RWPE1 (cell line): ENCODE measurements at regions not wholly inside any gene's neighbourhood (a gene's known extent, or its start where the extent isn't known, plus 50 kb on each side); places are given as distances from the start of the nearest gene placed in this dataset.

Experiments used
- CTCF ChIA-PET: fragments of 350-600 bp; sonication (Branson Sonifier 250); formaldehyde crosslinking; extraction: SDS; loops from one replicate; lab custom pipeline; 2021; lab: Yijun Ruan, JAX
- POLR2A ChIA-PET: fragments of 400-600 bp; formaldehyde crosslinking; extraction: SDS; loops from one replicate; lab custom pipeline; 2020; ENCODE audit warnings: antibody characterized with exemption; ENCODE audit not compliant: low non-redundant PET; lab: Yijun Ruan, JAX
- DNase-seq: peaks from one replicate; pipeline ENCODE4 v3.0.0; 2012; ENCODE audit warnings: low spot score
- H3K27ac ChIP-seq: fragments of 450-650 bp; 2 replicates; pipeline ENCODE4 v1.5.1; 2017
- TF ChIP-seq, protein P1 (sequence below): fragments of 450-650 bp; conservative IDR thresholded peaks from 2 replicates; pipeline ENCODE4 v1.5.1; 2017; ENCODE audit warnings: low read depth, mild to moderate bottlenecking

DNA sequence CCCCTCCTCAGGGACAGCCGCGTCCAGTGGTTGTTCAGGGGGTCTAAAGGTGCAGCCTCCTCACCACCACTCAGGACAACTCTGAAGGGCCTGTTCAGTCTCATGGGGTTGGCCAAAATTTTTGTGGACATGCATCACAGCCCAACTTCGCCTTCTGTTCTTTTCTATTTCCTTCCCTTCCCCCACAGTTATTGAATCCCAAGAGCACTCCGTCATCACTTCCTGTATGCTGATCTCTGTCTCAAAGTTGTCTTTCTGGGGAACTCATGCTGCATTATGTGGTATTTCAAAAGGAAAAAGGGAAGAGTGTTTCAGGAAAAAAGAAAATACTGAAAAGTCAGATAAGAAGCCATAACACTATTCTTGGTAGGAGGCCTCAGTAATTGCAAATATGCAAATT, 355.4 kb downstream of the CAAP1 start:
- ChIA-PET CTCF (no interaction called here), POLR2A (no interaction called here)
- DNase-seq, result no peak
- TF ChIP-seq, protein P1, sequence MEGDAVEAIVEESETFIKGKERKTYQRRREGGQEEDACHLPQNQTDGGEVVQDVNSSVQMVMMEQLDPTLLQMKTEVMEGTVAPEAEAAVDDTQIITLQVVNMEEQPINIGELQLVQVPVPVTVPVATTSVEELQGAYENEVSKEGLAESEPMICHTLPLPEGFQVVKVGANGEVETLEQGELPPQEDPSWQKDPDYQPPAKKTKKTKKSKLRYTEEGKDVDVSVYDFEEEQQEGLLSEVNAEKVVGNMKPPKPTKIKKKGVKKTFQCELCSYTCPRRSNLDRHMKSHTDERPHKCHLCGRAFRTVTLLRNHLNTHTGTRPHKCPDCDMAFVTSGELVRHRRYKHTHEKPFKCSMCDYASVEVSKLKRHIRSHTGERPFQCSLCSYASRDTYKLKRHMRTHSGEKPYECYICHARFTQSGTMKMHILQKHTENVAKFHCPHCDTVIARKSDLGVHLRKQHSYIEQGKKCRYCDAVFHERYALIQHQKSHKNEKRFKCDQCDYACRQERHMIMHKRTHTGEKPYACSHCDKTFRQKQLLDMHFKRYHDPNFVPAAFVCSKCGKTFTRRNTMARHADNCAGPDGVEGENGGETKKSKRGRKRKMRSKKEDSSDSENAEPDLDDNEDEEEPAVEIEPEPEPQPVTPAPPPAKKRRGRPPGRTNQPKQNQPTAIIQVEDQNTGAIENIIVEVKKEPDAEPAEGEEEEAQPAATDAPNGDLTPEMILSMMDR, result no peak
- H3K27ac ChIP-seq, result no peak overlapping the region

DNA sequence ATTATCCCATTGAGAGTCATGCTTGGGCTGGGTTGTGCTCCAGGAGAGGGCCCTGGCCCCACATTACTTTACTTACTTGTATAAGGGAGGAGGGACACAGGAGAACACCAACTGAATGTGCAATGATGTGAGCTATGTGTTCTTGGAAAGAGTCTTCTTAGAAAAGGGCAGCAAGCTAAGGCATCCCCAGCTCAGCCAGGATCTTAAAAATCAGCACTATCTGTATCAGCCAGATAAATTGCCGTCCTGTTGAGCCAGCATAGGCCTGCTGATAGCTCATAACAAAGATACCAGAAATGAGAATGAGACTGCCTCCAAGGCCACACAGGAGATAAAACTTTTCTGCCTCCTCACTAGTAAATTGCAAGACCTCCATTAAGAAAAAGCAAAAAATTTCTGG, 357.5 kb downstream of the CAAP1 start:
- CTCF ChIA-PET, result no interaction called here
- H3K27ac ChIP-seq, result no peak overlapping the region
- DNase-seq, result no peak
- TF ChIP-seq, protein P1, result no peak
- POLR2A ChIA-PET, result no interaction called here

DNA sequence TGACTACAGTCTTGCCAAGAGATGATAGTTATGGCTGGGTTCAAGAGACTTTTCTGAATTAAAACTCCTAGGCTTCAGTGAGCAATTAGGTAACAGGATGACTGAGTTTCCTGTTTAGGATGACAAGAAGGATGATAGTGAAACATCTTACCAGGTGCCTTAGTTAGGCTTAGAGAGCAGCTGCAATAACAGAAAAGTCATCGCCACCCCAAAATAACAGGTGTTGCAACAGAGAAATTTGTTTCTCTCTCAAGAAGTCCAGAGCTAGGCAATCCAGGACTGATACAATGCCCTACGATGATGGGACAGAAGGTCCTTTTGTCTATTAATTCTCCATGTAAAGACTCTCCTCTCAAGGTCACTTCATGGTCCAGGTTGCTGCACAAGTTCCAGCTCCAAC, 361.8 kb downstream of the CAAP1 start:
- DNase-seq, result no peak
- TF ChIP-seq, protein P1, result no peak
- ChIA-PET CTCF (no interaction called here), POLR2A (no interaction called here)
- H3K27ac ChIP-seq, result no peak overlapping the region

DNA sequence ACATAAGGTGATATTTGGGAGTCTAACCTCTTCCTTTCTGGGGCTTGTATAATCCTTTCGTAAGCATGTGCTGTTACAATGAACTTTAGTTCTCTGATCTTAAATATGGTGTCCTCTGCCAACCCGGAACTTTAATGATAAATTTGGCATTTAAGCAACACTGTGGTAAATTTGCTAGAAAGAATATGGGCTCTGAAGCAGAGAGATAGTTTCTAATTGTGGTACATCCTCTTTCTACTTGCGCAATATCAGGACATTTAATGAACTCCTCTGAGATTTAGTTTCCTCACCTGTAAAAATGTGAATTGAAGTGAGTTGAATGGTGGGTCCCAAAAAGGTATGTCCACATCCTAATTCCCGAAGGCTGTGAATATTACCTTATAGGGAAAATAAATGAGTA, 364.7 kb downstream of the CAAP1 start:
- TF ChIP-seq, protein P1, result no peak
- ChIA-PET CTCF (no interaction called here), POLR2A (no interaction called here)
- no peak for DNase-seq
- no peak overlapping the region for H3K27ac ChIP-seq

DNA sequence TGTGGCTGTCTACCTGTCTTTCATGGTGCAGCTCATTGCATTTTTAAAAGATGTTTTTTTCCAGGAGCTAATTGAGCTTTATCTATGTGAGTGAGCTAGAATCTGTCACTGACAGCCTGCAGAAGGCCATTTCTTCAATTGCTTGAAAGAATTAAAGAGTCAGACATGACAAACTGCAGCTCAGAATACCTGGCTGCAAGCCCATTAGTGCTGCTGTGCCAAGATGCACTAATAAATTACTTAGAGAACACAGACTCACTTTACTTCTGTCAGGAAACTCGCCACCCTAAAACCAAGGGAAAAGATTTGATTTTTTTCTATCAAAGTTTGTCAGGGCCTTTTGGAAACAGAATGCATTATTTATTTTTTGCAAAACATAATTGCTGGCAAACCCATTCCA, 368.3 kb downstream of the CAAP1 start:
- TF ChIP-seq, protein P1, result no peak
- CTCF ChIA-PET, result interaction anchor here (0.6 kb wide), 1 partner anchor 64 kb away, joined by 3 read pairs; no protein-coding TSS in a partner anchor
- no peak for DNase-seq
- POLR2A ChIA-PET, result no interaction called here
- no peak overlapping the region for H3K27ac ChIP-seq

DNA sequence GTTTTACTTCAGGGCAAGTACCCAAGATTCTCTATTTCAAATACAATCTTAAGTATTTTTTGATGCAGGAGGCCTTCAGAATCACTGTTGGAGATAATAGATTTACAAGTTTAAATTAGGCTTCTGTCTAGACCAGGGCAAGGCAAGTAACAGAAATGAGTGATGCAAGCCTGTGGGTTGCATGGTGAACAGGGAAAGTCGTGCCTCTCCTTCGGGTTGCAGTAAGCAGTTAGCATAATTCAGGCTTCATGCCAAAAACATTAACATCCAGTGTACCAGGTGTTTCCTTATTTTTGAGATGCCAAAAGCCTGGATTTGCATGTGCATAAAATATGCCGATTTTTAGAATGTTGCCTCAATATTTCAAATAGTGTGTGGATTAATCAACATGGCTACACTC, 369.0 kb downstream of the CAAP1 start:
- DNase-seq, result no peak
- TF ChIP-seq, protein P1, result no peak
- H3K27ac ChIP-seq, result no peak overlapping the region
- ChIA-PET POLR2A (no interaction called here), CTCF (no interaction called here)

DNA sequence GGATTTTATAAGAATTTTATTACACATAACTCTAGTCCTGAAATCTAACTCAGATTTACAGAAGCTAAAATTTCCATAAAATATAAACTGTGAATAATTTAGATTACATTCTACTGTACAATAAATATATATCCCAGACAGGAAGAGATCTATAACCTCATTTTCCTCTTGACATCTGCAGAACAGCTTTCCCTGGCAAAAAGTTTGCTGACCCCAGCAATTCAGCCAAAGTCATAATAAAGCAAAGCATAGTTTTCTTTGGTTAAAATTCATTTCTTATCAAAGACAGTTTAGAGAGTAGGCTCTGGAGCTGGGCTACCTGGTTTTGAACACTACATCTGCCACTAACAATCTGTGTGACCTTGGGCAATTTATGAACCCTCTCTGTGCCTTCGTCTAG, 372.5 kb downstream of the CAAP1 start:
- POLR2A ChIA-PET, result no interaction called here

More for the DNA sequence above, 372.5 kb downstream of the CAAP1 start:
- no peak overlapping the region for H3K27ac ChIP-seq
- TF ChIP-seq, protein P1, result no peak
- CTCF ChIA-PET, result interaction anchor here (0.6 kb wide), 1 partner anchor 1240 kb away, joined by 3 read pairs; no protein-coding TSS in a partner anchor
- DNase-seq, result no peak
